SK-N-MC (cell line): ENCODE measurements at regions not wholly inside any gene's neighbourhood (a gene's known extent, or its start where the extent isn't known, plus 50 kb on each side); places are given as distances from the start of the nearest gene placed in this dataset.

Source experiments
- DNase-seq: peaks from one replicate; pipeline ENCODE4 v3.0.0-alpha.2; 2011; ENCODE audit warnings: low read depth, low spot score
- H3K27ac ChIP-seq: fragments of 200-600 bp; sonication (generic); 2 replicates; pipeline ENCODE4 v1.5.1; 2016; ENCODE audit warnings: mixed run types
- H3K36me3 ChIP-seq: fragments of 200-600 bp; sonication (generic); 2 replicates; pipeline ENCODE4 v1.6.1; 2017; ENCODE audit warnings: antibody characterized with exemption, low read length, mixed read lengths; ENCODE audit not compliant: insufficient read depth
- H3K4me3 ChIP-seq: fragments of 200-600 bp; sonication (generic); 2 replicates; pipeline ENCODE4 v1.5.1; 2016
- H3K9ac ChIP-seq: fragments of 200-600 bp; sonication (generic); 2 replicates; pipeline ENCODE4 v1.8.0; 2017; ENCODE audit warnings: mixed run types, mixed read lengths; ENCODE audit not compliant: insufficient read length
- H3K9me3 ChIP-seq: fragments of 200-600 bp; sonication (generic); 2 replicates; pipeline ENCODE4 v1.6.1; 2017; ENCODE audit warnings: low read depth, mild to moderate bottlenecking, antibody characterized with exemption, low read length, moderate library complexity, mixed read lengths
- EZH2 ChIP-seq: fragments of 200-600 bp; sonication (generic); IDR thresholded peaks from one replicate; pipeline ENCODE4 v1.6.1; 2017; ENCODE audit warnings: antibody characterized with exemption
- FOXP2 ChIP-seq: optimal IDR thresholded peaks from 2 replicates; pipeline ENCODE3; 2011; ENCODE audit warnings: mild to moderate bottlenecking, moderate library complexity; ENCODE audit not compliant: insufficient read depth; ENCODE audit errors: extremely low read length, control extremely low read depth
- POLR2AphosphoS5 ChIP-seq: IDR thresholded peaks from 2 replicates; pipeline ENCODE4 v1.6.1; 2012; ENCODE audit warnings: mild to moderate bottlenecking, low read depth, low read length, borderline replicate concordance

DNA sequence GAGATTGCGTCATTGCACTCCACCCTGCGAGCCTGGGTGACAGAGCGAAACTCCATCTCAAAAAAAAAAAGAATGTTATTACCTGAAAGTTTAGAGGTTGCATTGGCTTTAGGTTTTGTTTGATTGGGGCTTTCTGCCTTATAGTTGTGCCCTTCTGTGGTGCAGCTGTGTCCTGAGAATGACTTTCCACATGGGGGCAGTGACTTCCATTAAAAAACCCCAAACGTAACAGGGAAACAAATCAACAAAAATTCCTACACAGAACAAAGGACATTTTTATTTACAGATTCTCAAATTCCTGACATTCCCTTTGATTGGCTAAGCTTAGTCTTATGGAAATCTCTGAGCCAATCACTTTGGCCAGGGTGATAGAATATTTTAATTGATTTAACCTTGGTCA, 154.1 kb upstream of the GPR149 start:
- H3K9ac ChIP-seq = no peak overlapping the region
- no peak for TF ChIP-seq POLR2AphosphoS5
- TF ChIP-seq FOXP2 = no peak
- no peak for TF ChIP-seq EZH2
- no peak overlapping the region for H3K27ac ChIP-seq
- no peak overlapping the region for H3K4me3 ChIP-seq
- H3K9me3 ChIP-seq = no peaks in the 10 kb centered on the region
- no peaks in the 10 kb centered on the region for H3K36me3 ChIP-seq
- DNase-seq = no peak

DNA sequence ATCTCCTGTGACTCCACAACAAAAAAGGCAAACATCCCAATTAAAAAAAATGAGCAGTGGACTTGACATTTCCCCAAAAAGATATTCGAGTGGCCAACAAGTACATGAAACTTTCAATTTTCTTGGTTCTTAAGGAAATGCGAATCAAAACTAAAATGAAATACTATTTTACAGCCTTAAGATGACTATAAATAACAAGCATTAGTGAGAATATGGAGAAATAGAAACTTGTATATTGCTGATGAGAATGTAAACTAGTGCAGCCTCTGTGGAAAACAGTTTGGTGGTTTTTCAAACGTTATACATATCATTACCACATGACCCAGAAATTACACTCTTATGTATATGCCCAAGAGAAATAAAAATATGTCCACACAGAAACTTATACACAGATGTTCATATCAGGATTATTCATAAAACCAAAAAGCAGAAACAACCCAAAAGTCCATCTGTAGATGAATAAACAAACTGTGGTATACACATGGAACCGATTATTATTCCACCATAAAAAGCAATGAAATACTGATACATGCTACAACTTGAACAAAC, 153.2 kb upstream of the GPR149 start:
- no peak overlapping the region for H3K27ac ChIP-seq
- H3K36me3 ChIP-seq = no peaks in the 10 kb centered on the region
- no peak overlapping the region for H3K9ac ChIP-seq
- H3K9me3 ChIP-seq = no peaks in the 10 kb centered on the region
- H3K4me3 ChIP-seq = no peak overlapping the region
- no peak for DNase-seq
- TF ChIP-seq EZH2 (no peak), FOXP2 (no peak), POLR2AphosphoS5 (no peak)

DNA sequence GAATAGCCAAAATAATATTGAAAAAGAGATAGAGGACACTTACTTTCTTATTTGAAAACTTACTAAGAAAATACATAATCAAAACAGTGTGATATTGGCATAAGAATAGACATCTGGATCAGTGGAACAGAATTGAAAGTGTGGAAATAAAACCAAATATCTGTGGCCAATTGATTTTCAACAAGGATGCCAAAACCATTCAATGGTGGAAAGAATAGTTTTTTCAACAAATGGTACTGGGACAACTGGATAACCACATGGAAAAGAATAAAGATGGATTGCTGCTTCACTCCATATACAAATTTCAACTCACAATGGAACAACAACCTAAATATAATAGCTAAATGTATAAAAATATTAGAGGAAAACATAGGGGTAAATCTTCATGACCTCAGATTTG, 152.5 kb upstream of the GPR149 start:
- Histone ChIP-seq H3K4me3 (no peak overlapping the region), H3K36me3 (no peaks in the 10 kb centered on the region), H3K27ac (no peak overlapping the region), H3K9ac (no peak overlapping the region), H3K9me3 (no peaks in the 10 kb centered on the region)
- TF ChIP-seq EZH2 = no peak
- no peak for DNase-seq

DNA sequence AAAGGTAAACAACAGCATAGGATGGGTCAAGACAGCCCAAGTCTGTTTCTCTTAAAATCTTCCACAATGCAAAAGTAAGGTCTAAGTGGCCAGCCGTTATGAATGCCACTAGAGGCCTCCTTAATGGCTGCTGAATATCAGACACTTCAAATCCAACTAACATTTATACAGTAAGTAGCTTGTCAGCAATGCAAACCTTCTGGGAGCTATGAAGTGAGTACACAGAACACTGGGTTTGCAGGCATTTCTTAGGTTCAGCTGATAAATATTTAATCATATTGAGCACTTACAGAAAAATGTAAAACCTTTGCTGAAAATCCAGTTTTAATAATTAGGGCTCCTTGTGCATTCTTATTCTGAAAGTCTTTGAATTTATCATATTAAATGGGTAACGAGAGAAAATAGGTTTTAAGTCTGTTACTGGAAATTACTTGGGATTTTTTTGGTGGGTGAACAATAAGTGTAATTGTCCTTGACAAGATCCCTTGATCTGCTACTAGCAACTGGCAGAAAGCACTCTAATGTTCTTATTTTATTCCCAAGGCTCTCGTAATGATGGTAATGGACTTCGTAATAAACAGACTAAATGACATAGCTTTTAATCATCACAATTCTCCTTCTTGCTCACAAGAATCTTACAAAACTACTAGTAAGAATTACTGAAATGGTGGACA, 141.7 kb upstream of the GPR149 start:
- H3K9ac ChIP-seq = no peak overlapping the region
- H3K4me3 ChIP-seq = no peak overlapping the region
- H3K27ac ChIP-seq = no peak overlapping the region
- no peaks in the 10 kb centered on the region for H3K36me3 ChIP-seq
- no peaks in the 10 kb centered on the region for H3K9me3 ChIP-seq
- TF ChIP-seq POLR2AphosphoS5 = no peak
- TF ChIP-seq EZH2 = no peak
- no peak for TF ChIP-seq FOXP2
- no peak for DNase-seq

GRCh38 chr3:154568064-154568463, 138.1 kb upstream of the GPR149 start:
- TF ChIP-seq EZH2 (no peak), POLR2AphosphoS5 (no peak), FOXP2 (no peak)
- Histone ChIP-seq H3K36me3 (no peaks in the 10 kb centered on the region), H3K9me3 (no peaks in the 10 kb centered on the region), H3K9ac (no peak overlapping the region), H3K4me3 (no peak overlapping the region), H3K27ac (no peak overlapping the region)
- no peak for DNase-seq

GRCh38 chr3:154559623-154560022, 129.6 kb upstream of the GPR149 start:
- TF ChIP-seq EZH2 = no peak
- Histone ChIP-seq H3K27ac (no peak overlapping the region), H3K9me3 (no peaks in the 10 kb centered on the region), H3K9ac (no peak overlapping the region), H3K36me3 (no peaks in the 10 kb centered on the region), H3K4me3 (no peak overlapping the region)
- DNase-seq = no peak

DNA sequence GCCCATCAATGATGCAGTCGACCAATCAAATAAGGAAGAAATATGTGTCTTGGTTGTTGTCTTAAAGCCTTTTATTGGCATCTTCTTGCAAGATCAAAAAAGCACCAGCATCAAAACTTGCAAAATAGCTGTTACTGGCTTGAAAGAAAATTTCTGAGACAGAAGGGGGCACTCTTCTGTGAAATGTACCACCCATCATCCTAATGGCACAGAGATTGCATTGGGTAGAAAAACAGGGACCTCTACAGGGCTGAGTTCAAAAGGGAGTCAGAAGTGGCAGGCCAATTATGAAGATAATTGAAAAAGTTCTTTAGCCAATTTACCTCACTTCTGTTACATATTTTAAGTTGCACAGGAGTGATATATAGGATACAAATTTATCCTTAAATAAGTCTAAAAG, 122.3 kb upstream of the GPR149 start:
- Histone ChIP-seq H3K9me3 (no peaks in the 10 kb centered on the region), H3K4me3 (no peak overlapping the region)
- DNase-seq = no peak

DNA sequence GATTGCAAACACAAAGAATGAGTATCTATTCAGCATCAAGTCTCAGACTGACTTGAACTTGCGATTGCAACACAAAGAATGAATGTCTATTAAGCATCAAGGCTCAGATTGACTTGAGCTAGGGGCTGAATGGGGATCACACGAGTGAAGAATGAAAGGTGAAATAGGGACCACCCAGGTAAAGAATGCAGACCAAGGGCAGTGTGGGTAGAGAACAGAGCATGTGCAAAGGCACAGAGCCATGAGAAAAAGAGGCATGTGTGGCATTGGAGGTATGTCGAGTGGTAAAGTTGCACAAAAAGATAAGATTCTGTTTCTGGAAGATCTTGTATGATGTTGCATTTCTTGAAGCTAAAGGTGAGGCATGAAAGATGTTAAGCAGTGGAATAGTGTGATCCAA, 119.4 kb upstream of the GPR149 start:
- Histone ChIP-seq H3K36me3 (no peaks in the 10 kb centered on the region), H3K9ac (no peak overlapping the region), H3K27ac (no peak overlapping the region), H3K9me3 (no peaks in the 10 kb centered on the region), H3K4me3 (no peak overlapping the region)
- no peak for DNase-seq
- no peak for TF ChIP-seq EZH2
- no peak for TF ChIP-seq POLR2AphosphoS5
- TF ChIP-seq FOXP2 = no peak

More for the DNA sequence above, 122.3 kb upstream of the GPR149 start:
- no peaks in the 10 kb centered on the region for H3K36me3 ChIP-seq
- H3K9ac ChIP-seq = no peak overlapping the region
- TF ChIP-seq EZH2 = no peak
- TF ChIP-seq FOXP2 = no peak
- no peak for TF ChIP-seq POLR2AphosphoS5
- no peak overlapping the region for H3K27ac ChIP-seq

DNA sequence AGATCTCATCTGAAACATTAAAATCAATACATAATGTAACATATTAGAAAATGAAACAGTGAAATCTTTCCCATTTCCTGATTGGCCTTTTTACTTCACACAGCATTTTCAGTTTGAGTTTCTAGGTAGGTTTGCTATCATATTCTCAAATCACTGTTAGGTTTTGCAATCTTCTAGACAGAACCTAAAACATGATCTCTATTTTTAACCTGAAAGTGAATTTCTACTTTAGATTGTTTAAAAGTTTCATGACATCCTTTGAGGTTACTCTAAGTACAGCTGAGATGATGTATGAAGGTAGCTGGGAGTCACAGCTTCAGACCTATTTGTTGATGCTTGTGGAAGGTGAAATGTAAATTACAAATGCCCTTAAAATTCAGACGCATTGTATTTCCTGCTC, 118.4 kb upstream of the GPR149 start:
- H3K9me3 ChIP-seq = no peaks in the 10 kb centered on the region
- H3K4me3 ChIP-seq = no peak overlapping the region
- TF ChIP-seq EZH2 = no peak
- no peak for TF ChIP-seq POLR2AphosphoS5
- no peak for TF ChIP-seq FOXP2
- no peak overlapping the region for H3K9ac ChIP-seq
- DNase-seq = no peak
- no peak overlapping the region for H3K27ac ChIP-seq
- no peaks in the 10 kb centered on the region for H3K36me3 ChIP-seq

DNA sequence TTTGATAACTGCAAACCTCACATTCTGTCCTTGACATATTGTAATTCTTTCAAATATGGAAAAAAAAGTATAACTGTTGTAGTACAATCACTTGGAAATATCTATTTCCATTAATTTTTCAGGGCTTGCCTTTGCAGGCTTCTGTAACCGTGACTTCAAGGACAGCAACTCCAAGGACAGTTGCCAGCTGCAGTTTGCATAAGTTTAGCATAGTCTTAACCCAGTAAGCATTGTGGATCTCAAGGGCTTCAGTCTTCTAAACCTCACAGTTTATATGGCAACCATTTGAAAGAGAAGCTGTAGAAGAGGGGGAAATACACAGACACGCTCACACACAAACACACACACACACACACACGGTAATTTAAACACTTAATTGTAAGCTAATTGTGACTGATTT, 112.8 kb upstream of the GPR149 start:
- TF ChIP-seq POLR2AphosphoS5 = no peak
- TF ChIP-seq FOXP2 = no peak
- TF ChIP-seq EZH2 = no peak
- Histone ChIP-seq H3K27ac (no peak overlapping the region), H3K36me3 (no peaks in the 10 kb centered on the region), H3K9ac (no peak overlapping the region), H3K4me3 (no peak overlapping the region), H3K9me3 (no peaks in the 10 kb centered on the region)
- DNase-seq = no peak
